HepG2 (cell line): ENCODE measurements at regions not wholly inside any gene's neighbourhood (a gene's known extent, or its start where the extent isn't known, plus 50 kb on each side); places are given as distances from the start of the nearest gene placed in this dataset.

Experiments used
- ATAC-seq: fragments of 200-7000 bp; cut with Tn5 transposase; 3 replicates; pipeline ENCODE4 v1.9.1; 2020; ENCODE audit warnings: mild to moderate bottlenecking, moderate library complexity
- BruUV-seq: library from RNA; stranded (reverse); fragments of 400-500 nt; replicated peaks from 2 replicates; lab custom pipeline; 2021; lab: Mats Ljungman, UMichigan
- CTCF ChIA-PET: fragments of 300-600 bp; formaldehyde crosslinking; extraction: SDS; loops from one replicate; lab custom pipeline; 2021; ENCODE audit warnings: low total read pairs, inconsistent platforms, low intra/inter-chr PET ratio; lab: Yijun Ruan, JAX
- POLR2A ChIA-PET: fragments of 350-600 bp; sonication (Branson Sonifier 250); formaldehyde crosslinking; loops from one replicate; lab custom pipeline; 2020; ENCODE audit warnings: antibody characterized with exemption, inconsistent platforms; lab: Yijun Ruan, JAX
- DNase-seq: peaks from one replicate; pipeline ENCODE4 v3.0.0-alpha.2; 2015; ENCODE audit warnings: low spot score
- FAIRE-seq: peaks from 3 replicates; lab custom pipeline; 2011; peaks lifted over from hg19 to GRCh38; lab: Jason Lieb, UNC
- H2AFZ ChIP-seq: one replicate; pipeline ENCODE4 v1.6.1; 2011; ENCODE audit warnings: low read length, inconsistent platforms
- H3K27ac ChIP-seq: fragments of 300-600 bp; 3 replicates; pipeline ENCODE4 v1.8.0; 2011; ENCODE audit warnings: mixed run types, mild to moderate bottlenecking, mixed read lengths, low read length, inconsistent platforms; ENCODE audit not compliant: insufficient read depth; ENCODE audit errors: extremely low read length
- H3K27me3 ChIP-seq, 2 experiments: fragments of 200-600 bp in 1 of 2; 2 replicates in 1 of 2; 3 replicates in 1 of 2; pipeline versions ENCODE4 v1.6.0 to v1.8.0; 2011; ENCODE audit warnings: low read length in 2 of 2, mild to moderate bottlenecking in 2 of 2, moderate library complexity in 2 of 2, inconsistent platforms in 1 of 2; ENCODE audit not compliant: insufficient read depth in 2 of 2, control insufficient read depth in 1 of 2
- H3K36me3 ChIP-seq, 2 experiments: fragments of 200-600 bp in 1 of 2; replicated peaks in 1 of 2; 2 replicates in 1 of 2; 3 replicates in 1 of 2; pipeline versions ENCODE4 v1.5.1 to v1.8.0; 2011; ENCODE audit warnings: low read length in 2 of 2, inconsistent platforms in 1 of 2; ENCODE audit not compliant: insufficient read depth in 2 of 2, control insufficient read depth in 1 of 2
- H3K4me1 ChIP-seq: 2 replicates; pipeline ENCODE4 v1.5.1; 2012; ENCODE audit warnings: low read length, inconsistent platforms; ENCODE audit not compliant: insufficient read depth
- H3K4me2 ChIP-seq: 2 replicates; pipeline ENCODE4 v1.6.0; 2011; ENCODE audit warnings: low read depth, low read length, inconsistent platforms
- H3K4me3 ChIP-seq, 3 experiments: fragments of 200-600 bp in 1 of 3; sonication (generic), shearing (Covaris generic) in 1 of 3; replicated peaks in 1 of 3; 2 replicates each; pipeline ENCODE4 v1.5.1; 2011 to 2016; ENCODE audit warnings: low read length in 3 of 3, inconsistent platforms in 2 of 3, low read depth in 2 of 3, mild to moderate bottlenecking in 2 of 3, control low read depth in 1 of 3, mixed read lengths in 1 of 3; ENCODE audit not compliant: insufficient read depth in 1 of 3
- H3K79me2 ChIP-seq: one replicate; pipeline ENCODE4 v1.6.1; 2011; ENCODE audit warnings: low read length, inconsistent platforms; ENCODE audit not compliant: insufficient read depth
- H3K9ac ChIP-seq: 2 replicates; pipeline ENCODE4 v1.6.0; 2011; ENCODE audit warnings: mild to moderate bottlenecking, low read depth, low read length, inconsistent platforms; ENCODE audit not compliant: insufficient read depth
- H3K9me3 ChIP-seq: 2 replicates; pipeline ENCODE4 v1.5.1; 2012; ENCODE audit warnings: mild to moderate bottlenecking, low read length
- H4K20me1 ChIP-seq: 2 replicates; pipeline ENCODE4 v1.6.0; 2011; ENCODE audit warnings: inconsistent platforms, mild to moderate bottlenecking, low read length, moderate library complexity; ENCODE audit not compliant: insufficient read depth
- CCAR2 ChIP-seq: fragments of 200-400 bp; formaldehyde crosslinking; optimal IDR thresholded peaks from 2 replicates; pipeline ENCODE3; 2018; ENCODE audit warnings: low read depth, mild to moderate bottlenecking, low read length, moderate library complexity
- GLI4 ChIP-seq: sonication (generic); formaldehyde crosslinking; IDR thresholded peaks from 2 replicates; pipeline ENCODE4 v1.5.1; 2020; ENCODE audit warnings: missing genetic modification reagents, mild to moderate bottlenecking, moderate library complexity, borderline replicate concordance
- MAZ ChIP-seq, 2 experiments: sonication (generic) in 1 of 2; formaldehyde crosslinking in 1 of 2; IDR thresholded peaks; 2 replicates each; pipeline versions ENCODE4 v1.5.0 to v1.6.1; 2012 to 2020; ENCODE audit warnings: low read depth in 2 of 2, mild to moderate bottlenecking in 2 of 2, borderline replicate concordance in 1 of 2, improper control_type of control experiment in 1 of 2, low read length in 1 of 2, missing genetic modification reagents in 1 of 2, moderate library complexity in 1 of 2
- MEF2D ChIP-seq: sonication (generic); formaldehyde crosslinking; IDR thresholded peaks from 2 replicates; pipeline ENCODE4 v1.5.1; 2020; ENCODE audit warnings: mild to moderate bottlenecking, missing genetic modification reagents
- NCOR1 ChIP-seq: fragments of 200-600 bp; sonication (generic); IDR thresholded peaks from 2 replicates; pipeline ENCODE4 v1.7.0; 2017; ENCODE audit warnings: antibody characterized with exemption, low read length, borderline replicate concordance
- POLR2G ChIP-seq: fragments of 200-400 bp; formaldehyde crosslinking; IDR thresholded peaks from 2 replicates; pipeline ENCODE4 v1.6.1; 2018; ENCODE audit warnings: mild to moderate bottlenecking, low read depth, low read length, moderate library complexity
- PTBP1 ChIP-seq: fragments of 200-400 bp; formaldehyde crosslinking; IDR thresholded peaks from 2 replicates; pipeline ENCODE4 v1.6.1; 2018; ENCODE audit warnings: low read length, low read depth; ENCODE audit not compliant: poor library complexity, severe bottlenecking
- RFX1 ChIP-seq: fragments of 450-650 bp; IDR thresholded peaks from 2 replicates; pipeline ENCODE4 v1.6.1; 2017
- THRA ChIP-seq: sonication (generic); formaldehyde crosslinking; IDR thresholded peaks from 2 replicates; pipeline ENCODE4 v1.4.0; 2020; ENCODE audit warnings: missing genetic modification reagents, borderline replicate concordance
- ZBTB10 ChIP-seq: sonication (generic); formaldehyde crosslinking; IDR thresholded peaks from 2 replicates; pipeline ENCODE4 v1.4.0; 2020; ENCODE audit warnings: missing genetic modification reagents, borderline replicate concordance
- ZMYM2 ChIP-seq: sonication (generic); formaldehyde crosslinking; IDR thresholded peaks from 2 replicates; pipeline ENCODE4 v1.8.0; 2022; ENCODE audit warnings: mild to moderate bottlenecking, missing genetic modification reagents
- ZNF124 ChIP-seq: sonication (generic); formaldehyde crosslinking; IDR thresholded peaks from 2 replicates; pipeline ENCODE4 v1.4.0; 2020; ENCODE audit warnings: missing genetic modification reagents
- ZNF382 ChIP-seq: sonication (generic); formaldehyde crosslinking; IDR thresholded peaks from 2 replicates; pipeline ENCODE4 v1.5.0; 2020; ENCODE audit warnings: missing genetic modification reagents, mild to moderate bottlenecking, borderline replicate concordance
- WGBS: methylation state at CpG from one replicate; pipeline ENCODE4 v1.1.6; 2017; ENCODE audit warnings: low lambda C conversion rate; 5-methylcytosine and 5-hydroxymethylcytosine counted together
- in situ Hi-C: cut with HindIII; loops from 2 replicates; pipeline ENCODE4 v1.10.0; 2017; ENCODE audit warnings: low pct_unique_long_range_greater_than_20kb; ENCODE audit not compliant: extremely low pct_ligation_motif_present
- intact Hi-C: fragments of 100-400 bp; cut with micrococcal nuclease; formaldehyde crosslinking; loops from one replicate; pipeline ENCODE4 v1.10.0; 2022; ENCODE audit not compliant: unreplicated experiment
- TF ChIP-seq, protein P1 (sequence below): sonication (generic); formaldehyde crosslinking; IDR thresholded peaks from 2 replicates; pipeline ENCODE4 v1.5.1; 2020; ENCODE audit warnings: mild to moderate bottlenecking, missing genetic modification reagents, borderline replicate concordance
- TF ChIP-seq, protein P2 (sequence below): sonication (generic); formaldehyde crosslinking; IDR thresholded peaks from 2 replicates; pipeline ENCODE4 v1.8.1; 2023; ENCODE audit warnings: missing genetic modification reagents, mild to moderate bottlenecking, borderline replicate concordance
- TF ChIP-seq, protein P3 (sequence below): sonication (generic); formaldehyde crosslinking; conservative IDR thresholded peaks from 2 replicates; pipeline ENCODE4 v1.4.0; 2020; ENCODE audit warnings: missing genetic modification reagents
- TF ChIP-seq, protein P4 (sequence below): fragments of 450-650 bp; IDR thresholded peaks from 2 replicates; pipeline ENCODE4 v1.6.1; 2016

GRCh38 chr5:40001796-40002195 is 577.0 kb upstream of the DAB2 start:
- intact Hi-C loops (no loop called here), in situ Hi-C loops (no loop called here)
- ChIA-PET POLR2A (no interaction called here), CTCF (no interaction called here)
- H4K20me1 ChIP-seq, result no peaks in the 10 kb centered on the region
- no peak overlapping the region for H3K9ac ChIP-seq
- 0% methylated on average over 1 of the region's 1 CpG for WGBS
- no peak overlapping the region for H3K4me2 ChIP-seq
- peaks cover 23% of the 10 kb centered on the region for H3K9me3 ChIP-seq
- H3K4me3 ChIP-seq, result no peak overlapping the region
- no peak overlapping the region for H2AFZ ChIP-seq
- no peaks in the 10 kb centered on the region for H3K4me1 ChIP-seq
- H3K36me3 ChIP-seq, result no peaks in the 10 kb centered on the region
- H3K79me2 ChIP-seq, result no peaks in the 10 kb centered on the region
- TF ChIP-seq ZMYM2, result no peak
- no peak for TF ChIP-seq NCOR1
- TF ChIP-seq ZNF124 (CRISPR knock-in tag), result no peak
- TF ChIP-seq ZNF382 (CRISPR knock-in tag), result no peak
- no peak for TF ChIP-seq CCAR2
- TF ChIP-seq, protein P1, sequence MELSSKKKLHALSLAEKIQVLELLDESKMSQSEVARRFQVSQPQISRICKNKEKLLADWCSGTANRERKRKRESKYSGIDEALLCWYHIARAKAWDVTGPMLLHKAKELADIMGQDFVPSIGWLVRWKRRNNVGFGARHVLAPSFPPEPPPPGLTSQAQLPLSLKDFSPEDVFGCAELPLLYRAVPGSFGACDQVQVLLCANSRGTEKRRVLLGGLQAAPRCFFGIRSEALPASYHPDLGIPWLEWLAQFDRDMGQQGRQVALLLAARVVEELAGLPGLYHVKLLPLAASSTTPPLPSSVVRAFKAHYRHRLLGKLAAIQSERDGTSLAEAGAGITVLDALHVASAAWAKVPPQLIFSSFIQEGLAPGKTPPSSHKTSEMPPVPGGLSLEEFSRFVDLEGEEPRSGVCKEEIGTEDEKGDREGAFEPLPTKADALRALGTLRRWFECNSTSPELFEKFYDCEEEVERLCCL (CRISPR knock-in tag), result no peak
- TF ChIP-seq, protein P2, sequence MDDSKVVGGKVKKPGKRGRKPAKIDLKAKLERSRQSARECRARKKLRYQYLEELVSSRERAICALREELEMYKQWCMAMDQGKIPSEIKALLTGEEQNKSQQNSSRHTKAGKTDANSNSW (CRISPR knock-in tag), result no peak
- TF ChIP-seq THRA, result no peak
- TF ChIP-seq GLI4 (CRISPR knock-in tag), result no peak
- TF ChIP-seq POLR2G, result no peak
- TF ChIP-seq, protein P3, sequence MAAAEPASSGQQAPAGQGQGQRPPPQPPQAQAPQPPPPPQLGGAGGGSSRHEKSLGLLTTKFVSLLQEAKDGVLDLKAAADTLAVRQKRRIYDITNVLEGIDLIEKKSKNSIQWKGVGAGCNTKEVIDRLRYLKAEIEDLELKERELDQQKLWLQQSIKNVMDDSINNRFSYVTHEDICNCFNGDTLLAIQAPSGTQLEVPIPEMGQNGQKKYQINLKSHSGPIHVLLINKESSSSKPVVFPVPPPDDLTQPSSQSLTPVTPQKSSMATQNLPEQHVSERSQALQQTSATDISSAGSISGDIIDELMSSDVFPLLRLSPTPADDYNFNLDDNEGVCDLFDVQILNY (CRISPR knock-in tag), result no peak
- no peak for TF ChIP-seq ZBTB10 (CRISPR knock-in tag)
- TF ChIP-seq MAZ (IDR thresholded peaks at IDR 0.05; ENCODE audit: borderline replicate concordance, low read depth, low read length), result no peak
- TF ChIP-seq MAZ (CRISPR knock-in tag; IDR thresholded peaks at IDR 0.05; ENCODE audit: low read depth), result no peak
- no peak for TF ChIP-seq PTBP1
- no peak for TF ChIP-seq MEF2D (CRISPR knock-in tag)
- no peak for TF ChIP-seq RFX1
- TF ChIP-seq, protein P4, sequence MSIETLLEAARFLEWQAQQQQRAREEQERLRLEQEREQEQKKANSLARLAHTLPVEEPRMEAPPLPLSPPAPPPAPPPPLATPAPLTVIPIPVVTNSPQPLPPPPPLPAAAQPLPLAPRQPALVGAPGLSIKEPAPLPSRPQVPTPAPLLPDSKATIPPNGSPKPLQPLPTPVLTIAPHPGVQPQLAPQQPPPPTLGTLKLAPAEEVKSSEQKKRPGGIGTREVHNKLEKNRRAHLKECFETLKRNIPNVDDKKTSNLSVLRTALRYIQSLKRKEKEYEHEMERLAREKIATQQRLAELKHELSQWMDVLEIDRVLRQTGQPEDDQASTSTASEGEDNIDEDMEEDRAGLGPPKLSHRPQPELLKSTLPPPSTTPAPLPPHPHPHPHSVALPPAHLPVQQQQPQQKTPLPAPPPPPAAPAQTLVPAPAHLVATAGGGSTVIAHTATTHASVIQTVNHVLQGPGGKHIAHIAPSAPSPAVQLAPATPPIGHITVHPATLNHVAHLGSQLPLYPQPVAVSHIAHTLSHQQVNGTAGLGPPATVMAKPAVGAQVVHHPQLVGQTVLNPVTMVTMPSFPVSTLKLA, result no peak
- FAIRE-seq, result no peak
- ATAC-seq, result no peak
- no peak for DNase-seq
- no peaks in the 10 kb centered on the region for H3K27me3 ChIP-seq
- no peak overlapping the region for H3K27ac ChIP-seq
- no TSS peak for BruUV-seq
